ENCODE measurements at regions not wholly inside any gene's neighbourhood (a gene's known extent, or its start where the extent isn't known, plus 50 kb on each side); places are given as distances from the start of the nearest gene placed in this dataset.

DNA sequence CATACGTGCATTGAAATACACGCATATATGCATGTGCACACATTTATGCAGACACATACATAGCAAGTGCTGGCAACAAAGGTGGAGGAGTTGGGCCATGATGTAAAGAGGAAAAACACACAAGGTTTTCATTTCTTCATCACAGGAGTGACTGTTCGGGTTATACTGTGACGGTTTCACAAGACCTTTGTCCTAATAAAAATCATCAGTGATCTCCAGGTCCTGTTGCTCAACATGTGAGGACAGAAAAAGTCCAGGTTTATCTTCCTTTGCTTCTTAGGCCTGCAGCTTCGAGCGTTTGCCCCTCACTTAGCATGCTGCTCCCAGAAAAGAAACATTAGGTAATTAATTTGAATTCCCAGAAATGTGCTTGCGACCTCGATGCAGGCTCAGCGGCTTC, 1260.0 kb upstream of the TMEM132C start:
- Histone ChIP-seq H3K27me3 (replicated peaks; ENCODE audit: insufficient read depth) (no peaks in the 10 kb centered on the region), H3K9me3 (ENCODE audit: low read depth) (no peaks in the 10 kb centered on the region), H3K36me3 (ENCODE audit: low read depth) (no peaks in the 10 kb centered on the region), H3K9me2 (ENCODE audit: insufficient read depth) (no peaks in the 10 kb centered on the region), H3K79me2 (ENCODE audit: insufficient read depth) (no peaks in the 10 kb centered on the region), H3F3A (ENCODE audit: insufficient read depth) (no peaks in the 10 kb centered on the region), H3K4me3 (no peak overlapping the region), H2AFZ (no peak overlapping the region), H3K4me1 (ENCODE audit: insufficient read depth) (no peaks in the 10 kb centered on the region), H3K9ac (no peak overlapping the region), H3K27ac (no peak overlapping the region), H4K20me1 (ENCODE audit: insufficient read depth) (no peaks in the 10 kb centered on the region), H3K4me2 (ENCODE audit: unreplicated experiment) (no peak overlapping the region)
- no peak for TF ChIP-seq EZH2phosphoT487 (IDR thresholded peaks at IDR 0.05; ENCODE audit: insufficient read depth, low read depth)
- TF ChIP-seq EZH2 (IDR thresholded peaks at IDR 0.05; ENCODE audit: insufficient read depth, poor library complexity, severe bottlenecking) = no peak
- 46 to 48% methylated on average over 9 of the region's 9 CpGs for WGBS, 2 experiments (ENCODE audit: low coverage in 1 of 2, low lambda C conversion rate in 2 of 2, missing lambda C conversion rate in 2 of 2)
- DNase-seq = no peak
- in situ Hi-C loops (cut with MboI) = no loop called here

DNA sequence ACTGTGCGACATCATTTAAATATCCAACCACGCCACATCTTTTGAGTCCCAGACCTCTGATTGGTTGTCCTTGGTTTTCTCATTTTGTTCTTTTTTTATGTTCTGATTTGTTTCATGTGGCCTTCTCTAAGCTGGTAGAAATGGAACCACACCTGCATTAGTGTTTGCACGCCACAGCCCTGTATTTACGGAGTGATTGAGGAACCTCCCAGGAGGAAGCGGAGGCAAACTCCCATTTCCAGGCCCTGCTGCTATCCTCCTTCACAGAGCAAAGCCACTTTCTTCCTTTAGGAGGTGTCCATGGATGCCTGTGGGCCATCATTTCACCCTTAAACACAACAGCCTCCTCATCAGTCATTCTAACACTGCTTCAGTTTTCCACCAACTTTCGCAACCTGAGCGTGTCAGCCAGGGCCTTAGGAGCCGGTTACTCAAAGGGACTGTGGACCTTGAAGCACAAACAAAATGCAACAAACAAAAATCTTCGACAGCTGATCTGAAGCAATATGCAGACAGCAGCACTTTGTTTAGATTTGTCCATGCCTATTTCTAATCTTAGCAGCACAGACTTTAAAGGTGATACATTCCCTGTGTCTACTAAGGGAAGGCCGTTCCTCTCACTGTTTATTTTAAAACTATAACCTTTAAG, 1258.1 kb upstream of the TMEM132C start:
- in situ Hi-C loops (cut with MboI) = no loop called here
- 47 to 54% methylated on average over 10 of the region's 10 CpGs for WGBS, 2 experiments (ENCODE audit: low coverage in 1 of 2, low lambda C conversion rate in 2 of 2, missing lambda C conversion rate in 2 of 2)
- no peak overlapping the region for H3K4me2 ChIP-seq (ENCODE audit: unreplicated experiment)

DNA sequence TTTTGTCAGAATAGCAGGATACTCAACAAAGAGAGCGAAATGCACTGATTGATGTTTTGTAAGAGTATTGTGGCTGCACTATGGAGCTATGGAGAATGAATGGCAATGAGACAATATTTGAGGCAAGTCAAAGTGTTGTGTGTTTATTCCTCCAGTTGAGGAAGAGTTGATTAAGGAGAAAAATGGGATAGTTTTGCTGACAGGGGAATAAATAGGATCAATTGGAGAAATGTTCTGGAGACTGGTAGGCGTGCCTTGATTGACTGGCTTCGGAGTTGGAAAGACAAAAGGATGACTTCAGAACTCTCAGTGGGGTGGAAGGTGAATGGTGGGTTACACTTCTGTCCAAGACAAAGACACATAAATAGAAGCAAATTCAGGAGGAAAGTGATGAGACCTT, 1254.9 kb upstream of the TMEM132C start:
- 30 to 32% methylated on average over 3 of the region's 3 CpGs for WGBS, 2 experiments (ENCODE audit: low coverage in 1 of 2, low lambda C conversion rate in 2 of 2, missing lambda C conversion rate in 2 of 2)
- H3K36me3 ChIP-seq (ENCODE audit: low read depth) = no peaks in the 10 kb centered on the region
- no peaks in the 10 kb centered on the region for H4K20me1 ChIP-seq (ENCODE audit: insufficient read depth)
- no peaks in the 10 kb centered on the region for H3K9me3 ChIP-seq (ENCODE audit: low read depth)
- H3F3A ChIP-seq (ENCODE audit: insufficient read depth) = no peaks in the 10 kb centered on the region
- no peaks in the 10 kb centered on the region for H3K4me1 ChIP-seq (ENCODE audit: insufficient read depth)
- TF ChIP-seq EZH2 (IDR thresholded peaks at IDR 0.05; ENCODE audit: insufficient read depth, poor library complexity, severe bottlenecking) (no peak), EZH2phosphoT487 (IDR thresholded peaks at IDR 0.05; ENCODE audit: insufficient read depth, low read depth) (no peak)
- in situ Hi-C loops (cut with MboI) = no loop called here
- no peaks in the 10 kb centered on the region for H3K79me2 ChIP-seq (ENCODE audit: insufficient read depth)
- no peaks in the 10 kb centered on the region for H3K9me2 ChIP-seq (ENCODE audit: insufficient read depth)
- no peak overlapping the region for H3K27ac ChIP-seq
- H2AFZ ChIP-seq = no peak overlapping the region
- no peak overlapping the region for H3K4me3 ChIP-seq
- 0 out of 2 replicates have a peak, but pooled peaks cover 4% of the 10 kb centered on the region for H3K27me3 ChIP-seq (replicated peaks; ENCODE audit: insufficient read depth)
- no peak overlapping the region for H3K4me2 ChIP-seq (ENCODE audit: unreplicated experiment)
- no peak overlapping the region for H3K9ac ChIP-seq
- DNase-seq = no peak

More for the DNA sequence above, 1258.1 kb upstream of the TMEM132C start:
- no peak overlapping the region for H2AFZ ChIP-seq
- no peak overlapping the region for H3K27ac ChIP-seq
- H3K9ac ChIP-seq = no peak overlapping the region
- TF ChIP-seq EZH2phosphoT487 (IDR thresholded peaks at IDR 0.05; ENCODE audit: insufficient read depth, low read depth) (no peak), EZH2 (IDR thresholded peaks at IDR 0.05; ENCODE audit: insufficient read depth, poor library complexity, severe bottlenecking) (no peak)
- H3K4me3 ChIP-seq = no peak overlapping the region
- no peaks in the 10 kb centered on the region for H3K9me2 ChIP-seq (ENCODE audit: insufficient read depth)
- no peaks in the 10 kb centered on the region for H3K27me3 ChIP-seq (replicated peaks; ENCODE audit: insufficient read depth)
- no peak for DNase-seq
- no peaks in the 10 kb centered on the region for H3K36me3 ChIP-seq (ENCODE audit: low read depth)
- H4K20me1 ChIP-seq (ENCODE audit: insufficient read depth) = no peaks in the 10 kb centered on the region
- no peaks in the 10 kb centered on the region for H3K4me1 ChIP-seq (ENCODE audit: insufficient read depth)
- H3F3A ChIP-seq (ENCODE audit: insufficient read depth) = no peaks in the 10 kb centered on the region
- no peaks in the 10 kb centered on the region for H3K9me3 ChIP-seq (ENCODE audit: low read depth)
- no peaks in the 10 kb centered on the region for H3K79me2 ChIP-seq (ENCODE audit: insufficient read depth)

DNA sequence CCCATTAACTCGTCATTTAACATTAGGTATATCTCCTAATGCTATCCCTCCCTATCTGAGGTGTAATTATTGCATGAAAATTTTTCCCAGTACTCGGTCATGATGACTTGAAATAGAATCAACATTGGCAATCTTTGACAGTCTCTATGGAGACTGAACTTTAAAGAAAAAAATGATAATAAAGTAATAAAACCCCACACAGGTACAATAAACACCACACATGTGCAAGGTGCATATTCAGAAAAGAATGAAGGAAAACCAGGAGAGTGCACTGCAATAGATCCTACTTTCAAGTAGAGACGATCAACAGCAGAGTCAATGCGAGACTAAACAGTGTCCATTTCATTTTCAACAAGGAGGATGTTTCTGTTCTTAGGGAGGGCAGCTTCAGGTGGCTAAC, 1253.8 kb upstream of the TMEM132C start:
- in situ Hi-C loops (cut with MboI) = no loop called here
- H3K9me2 ChIP-seq (ENCODE audit: insufficient read depth) = no peaks in the 10 kb centered on the region
- H4K20me1 ChIP-seq (ENCODE audit: insufficient read depth) = no peaks in the 10 kb centered on the region
- H3K36me3 ChIP-seq (ENCODE audit: low read depth) = no peaks in the 10 kb centered on the region
- no peak overlapping the region for H3K4me2 ChIP-seq (ENCODE audit: unreplicated experiment)
- no peak for DNase-seq
- H3K4me3 ChIP-seq = no peak overlapping the region
- no peak overlapping the region for H3K9ac ChIP-seq
- H2AFZ ChIP-seq = no peak overlapping the region
- no peaks in the 10 kb centered on the region for H3K9me3 ChIP-seq (ENCODE audit: low read depth)
- 0 out of 2 replicates have a peak, but pooled peaks cover 4% of the 10 kb centered on the region for H3K27me3 ChIP-seq (replicated peaks; ENCODE audit: insufficient read depth)
- no peaks in the 10 kb centered on the region for H3K79me2 ChIP-seq (ENCODE audit: insufficient read depth)
- H3K4me1 ChIP-seq (ENCODE audit: insufficient read depth) = no peaks in the 10 kb centered on the region
- WGBS, 2 experiments (ENCODE audit: low coverage in 1 of 2, low lambda C conversion rate in 2 of 2, missing lambda C conversion rate in 2 of 2) = 31 to 39% methylated on average over 4 of the region's 4 CpGs
- H3F3A ChIP-seq (ENCODE audit: insufficient read depth) = no peaks in the 10 kb centered on the region
- H3K27ac ChIP-seq = no peak overlapping the region
- TF ChIP-seq EZH2phosphoT487 (IDR thresholded peaks at IDR 0.05; ENCODE audit: insufficient read depth, low read depth) (no peak), EZH2 (IDR thresholded peaks at IDR 0.05; ENCODE audit: insufficient read depth, poor library complexity, severe bottlenecking) (no peak)

All from GM23248 (cell line).